Prostate gland (tissue), 2 donors: ENCODE measurements at regions not wholly inside any gene's neighbourhood (a gene's known extent, or its start where the extent isn't known, plus 50 kb on each side); places are given as distances from the start of the nearest gene placed in this dataset.

ENCODE experiments used
- POLR2A ChIP-seq: fragments of 450-650 bp; IDR thresholded peaks from one replicate; pipeline ENCODE4 v1.6.1; 2016; ENCODE audit warnings: antibody characterized with exemption, mild to moderate bottlenecking
- POLR2AphosphoS5 ChIP-seq: sonication (generic); formaldehyde crosslinking; IDR thresholded peaks from one replicate; pipeline ENCODE4 v1.6.1; 2017; ENCODE audit warnings: antibody characterized with exemption
- TF ChIP-seq, protein P1 (sequence below), 4 experiments: fragments of 200-600 bp in 2 of 4; fragments of 450-650 bp in 2 of 4; sonication (generic) in 2 of 4; IDR thresholded peaks; 1 replicate in 3 of 4; 2 replicates in 1 of 4; pipeline ENCODE4 v1.5.1; 2016 to 2019; ENCODE audit warnings: antibody characterized with exemption in 4 of 4, mild to moderate bottlenecking in 2 of 4, moderate library complexity in 2 of 4

GRCh38 chr5:88656221-88656950, 226.6 kb downstream of the MEF2C start:
- TF ChIP-seq, protein P1, sequence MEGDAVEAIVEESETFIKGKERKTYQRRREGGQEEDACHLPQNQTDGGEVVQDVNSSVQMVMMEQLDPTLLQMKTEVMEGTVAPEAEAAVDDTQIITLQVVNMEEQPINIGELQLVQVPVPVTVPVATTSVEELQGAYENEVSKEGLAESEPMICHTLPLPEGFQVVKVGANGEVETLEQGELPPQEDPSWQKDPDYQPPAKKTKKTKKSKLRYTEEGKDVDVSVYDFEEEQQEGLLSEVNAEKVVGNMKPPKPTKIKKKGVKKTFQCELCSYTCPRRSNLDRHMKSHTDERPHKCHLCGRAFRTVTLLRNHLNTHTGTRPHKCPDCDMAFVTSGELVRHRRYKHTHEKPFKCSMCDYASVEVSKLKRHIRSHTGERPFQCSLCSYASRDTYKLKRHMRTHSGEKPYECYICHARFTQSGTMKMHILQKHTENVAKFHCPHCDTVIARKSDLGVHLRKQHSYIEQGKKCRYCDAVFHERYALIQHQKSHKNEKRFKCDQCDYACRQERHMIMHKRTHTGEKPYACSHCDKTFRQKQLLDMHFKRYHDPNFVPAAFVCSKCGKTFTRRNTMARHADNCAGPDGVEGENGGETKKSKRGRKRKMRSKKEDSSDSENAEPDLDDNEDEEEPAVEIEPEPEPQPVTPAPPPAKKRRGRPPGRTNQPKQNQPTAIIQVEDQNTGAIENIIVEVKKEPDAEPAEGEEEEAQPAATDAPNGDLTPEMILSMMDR (IDR thresholded peaks at IDR 0.05): no peak
- TF ChIP-seq POLR2AphosphoS5: no peak
- TF ChIP-seq POLR2A: no peak
